ENCODE measurements at regions not wholly inside any gene's neighbourhood (a gene's known extent, or its start where the extent isn't known, plus 50 kb on each side); places are given as distances from the start of the nearest gene placed in this dataset.
"Not testable (repeated sequence)": the region's sequence is repeated elsewhere in the genome, so short reads cannot be mapped to it uniquely, and the experiment has no call there.

DNA sequence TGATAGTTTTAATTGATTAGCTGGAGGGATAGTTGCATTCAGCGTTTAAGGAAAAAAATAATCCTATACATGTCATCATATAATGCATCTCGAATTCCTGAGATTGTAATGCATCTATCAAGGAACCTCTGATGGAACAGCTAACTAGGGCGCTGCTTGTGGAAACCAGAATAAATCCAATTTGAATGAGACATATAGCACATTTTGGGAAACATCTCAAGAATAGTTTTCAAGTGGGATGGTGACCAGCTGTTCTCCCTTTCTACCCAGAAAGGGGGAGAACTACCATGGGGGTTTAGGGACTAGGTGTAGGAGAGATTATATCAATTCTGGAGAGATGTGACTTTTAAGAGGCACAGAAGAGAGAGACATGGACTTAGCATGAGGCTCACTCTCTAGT, 319.3 kb upstream of the BRINP1 start:
- Mint-ChIP-seq H3K4me3 (ENCODE audit: unreplicated experiment) (no peak overlapping the region), H3K27ac (ENCODE audit: unreplicated experiment) (no peak overlapping the region), H3K27me3 (ENCODE audit: insufficient read depth, unreplicated experiment) (peaks cover 10% of the 10 kb centered on the region), H3K9me3 (ENCODE audit: unreplicated experiment) (no peaks in the 10 kb centered on the region), H3K36me3 (ENCODE audit: insufficient read depth, unreplicated experiment) (no peaks in the 10 kb centered on the region), H3K4me1 (ENCODE audit: low read depth, unreplicated experiment) (no peaks in the 10 kb centered on the region)
- no peaks in the 10 kb centered on the region for H3K4me1 ChIP-seq
- no peaks in the 10 kb centered on the region for H3K27me3 ChIP-seq (replicated peaks; ENCODE audit: control insufficient read depth, insufficient read depth, low read length)
- intact Hi-C loops (cut with micrococcal nuclease; ENCODE audit: unreplicated experiment): no loop called here
- POLR2A ChIA-PET: no interaction called here
- DNase-seq: no peak
- H3K4me3 ChIP-seq (ENCODE audit: low read depth, low read length): no peak overlapping the region
- CTCF ChIA-PET: no interaction called here
- no peaks in the 10 kb centered on the region for H3K9me3 ChIP-seq
- H3K36me3 ChIP-seq (ENCODE audit: control insufficient read depth, insufficient read depth, low read length): no peaks in the 10 kb centered on the region
- no TSS peak for BruUV-seq (replicated peaks)
- TF ChIP-seq, protein P1, sequence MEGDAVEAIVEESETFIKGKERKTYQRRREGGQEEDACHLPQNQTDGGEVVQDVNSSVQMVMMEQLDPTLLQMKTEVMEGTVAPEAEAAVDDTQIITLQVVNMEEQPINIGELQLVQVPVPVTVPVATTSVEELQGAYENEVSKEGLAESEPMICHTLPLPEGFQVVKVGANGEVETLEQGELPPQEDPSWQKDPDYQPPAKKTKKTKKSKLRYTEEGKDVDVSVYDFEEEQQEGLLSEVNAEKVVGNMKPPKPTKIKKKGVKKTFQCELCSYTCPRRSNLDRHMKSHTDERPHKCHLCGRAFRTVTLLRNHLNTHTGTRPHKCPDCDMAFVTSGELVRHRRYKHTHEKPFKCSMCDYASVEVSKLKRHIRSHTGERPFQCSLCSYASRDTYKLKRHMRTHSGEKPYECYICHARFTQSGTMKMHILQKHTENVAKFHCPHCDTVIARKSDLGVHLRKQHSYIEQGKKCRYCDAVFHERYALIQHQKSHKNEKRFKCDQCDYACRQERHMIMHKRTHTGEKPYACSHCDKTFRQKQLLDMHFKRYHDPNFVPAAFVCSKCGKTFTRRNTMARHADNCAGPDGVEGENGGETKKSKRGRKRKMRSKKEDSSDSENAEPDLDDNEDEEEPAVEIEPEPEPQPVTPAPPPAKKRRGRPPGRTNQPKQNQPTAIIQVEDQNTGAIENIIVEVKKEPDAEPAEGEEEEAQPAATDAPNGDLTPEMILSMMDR (IDR thresholded peaks at IDR 0.05; ENCODE audit: insufficient read depth in 1 of 2, low read depth in 1 of 2, low read length in 1 of 2, severe bottlenecking in 1 of 2, unreplicated experiment in 1 of 2): no peak

DNA sequence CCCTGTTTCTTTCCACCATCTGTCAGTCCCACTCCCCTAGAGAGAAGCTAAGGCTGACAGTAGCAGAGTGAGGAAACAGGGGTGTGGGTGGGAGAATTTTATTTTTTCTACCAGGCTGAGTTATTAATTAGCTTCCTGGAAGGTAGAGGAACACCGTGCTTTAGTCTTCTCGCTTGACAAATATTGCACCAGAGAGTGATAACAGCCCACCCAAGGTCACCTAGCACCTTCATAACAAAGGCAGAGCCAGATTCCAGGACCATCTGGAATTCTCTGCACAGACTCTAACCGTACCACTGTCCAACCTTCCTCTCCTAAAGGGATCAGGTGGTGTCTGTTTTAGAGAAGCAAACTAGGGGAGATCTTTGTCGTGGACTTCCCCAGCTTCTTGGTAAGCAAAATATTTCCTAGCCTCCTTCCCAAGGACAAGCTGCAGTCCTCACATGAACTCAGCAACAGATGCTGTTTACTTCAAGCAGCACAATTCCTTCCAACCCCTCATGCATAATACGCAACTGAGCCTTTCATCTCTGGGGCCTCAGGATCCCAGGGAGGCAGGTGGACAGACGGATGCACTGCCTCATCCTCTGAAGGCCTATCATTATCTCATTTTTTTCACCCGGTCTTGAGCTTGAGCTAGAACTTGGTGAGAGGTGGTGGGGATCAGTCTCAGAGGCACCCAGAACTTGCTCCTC, 308.7 kb upstream of the BRINP1 start:
- H3K27me3 ChIP-seq (replicated peaks; ENCODE audit: control insufficient read depth, insufficient read depth, low read length): no peaks in the 10 kb centered on the region
- H3K9me3 ChIP-seq: no peaks in the 10 kb centered on the region
- no peak for DNase-seq
- intact Hi-C loops (cut with micrococcal nuclease; ENCODE audit: unreplicated experiment): no loop called here
- no peak overlapping the region for H3K4me3 Mint-ChIP-seq (ENCODE audit: unreplicated experiment)
- no peaks in the 10 kb centered on the region for H3K4me1 Mint-ChIP-seq (ENCODE audit: low read depth, unreplicated experiment)
- ChIA-PET POLR2A (no interaction called here), CTCF (no interaction called here)
- no peak overlapping the region for H3K4me3 ChIP-seq (ENCODE audit: low read depth, low read length)
- no peaks in the 10 kb centered on the region for H3K9me3 Mint-ChIP-seq (ENCODE audit: unreplicated experiment)
- H3K36me3 ChIP-seq (ENCODE audit: control insufficient read depth, insufficient read depth, low read length): no peaks in the 10 kb centered on the region
- no peak overlapping the region for H3K27ac Mint-ChIP-seq (ENCODE audit: unreplicated experiment)
- TF ChIP-seq, protein P1 (IDR thresholded peaks at IDR 0.05; ENCODE audit: insufficient read depth in 1 of 2, low read depth in 1 of 2, low read length in 1 of 2, severe bottlenecking in 1 of 2, unreplicated experiment in 1 of 2): no peak
- no TSS peak for BruUV-seq (replicated peaks)
- no peaks in the 10 kb centered on the region for H3K36me3 Mint-ChIP-seq (ENCODE audit: insufficient read depth, unreplicated experiment)
- no peaks in the 10 kb centered on the region for H3K27me3 Mint-ChIP-seq (ENCODE audit: insufficient read depth, unreplicated experiment)
- H3K4me1 ChIP-seq: no peaks in the 10 kb centered on the region

DNA sequence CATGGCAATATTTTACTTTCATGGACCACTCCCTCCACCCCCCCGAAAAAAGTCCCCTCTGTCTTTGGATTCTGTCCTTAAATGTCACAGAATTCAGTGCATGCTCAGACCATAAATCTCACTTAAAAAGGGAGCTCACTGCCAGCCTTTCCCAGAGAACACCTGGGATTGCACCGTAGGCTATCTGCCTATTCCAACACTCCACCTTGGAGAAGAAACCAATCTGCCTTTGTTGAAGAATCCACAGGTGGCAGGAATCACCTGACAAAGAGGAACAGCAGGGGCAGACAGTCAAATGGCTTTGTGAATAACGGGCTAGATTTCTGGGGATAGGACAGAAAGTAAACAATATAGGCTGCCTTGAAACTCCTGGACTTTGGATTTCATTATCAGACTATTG, 306.7 kb upstream of the BRINP1 start:
- Mint-ChIP-seq H3K27ac (ENCODE audit: unreplicated experiment) (no peak overlapping the region), H3K36me3 (ENCODE audit: insufficient read depth, unreplicated experiment) (no peaks in the 10 kb centered on the region), H3K9me3 (ENCODE audit: unreplicated experiment) (no peaks in the 10 kb centered on the region), H3K27me3 (ENCODE audit: insufficient read depth, unreplicated experiment) (no peaks in the 10 kb centered on the region), H3K4me3 (ENCODE audit: unreplicated experiment) (no peak overlapping the region), H3K4me1 (ENCODE audit: low read depth, unreplicated experiment) (no peaks in the 10 kb centered on the region)
- BruUV-seq (replicated peaks): no TSS peak
- no peak overlapping the region for H3K4me3 ChIP-seq (ENCODE audit: low read depth, low read length)
- H3K27me3 ChIP-seq (replicated peaks; ENCODE audit: control insufficient read depth, insufficient read depth, low read length): no peaks in the 10 kb centered on the region
- intact Hi-C loops (cut with micrococcal nuclease; ENCODE audit: unreplicated experiment): no loop called here
- TF ChIP-seq, protein P1 (IDR thresholded peaks at IDR 0.05; ENCODE audit: insufficient read depth in 1 of 2, low read depth in 1 of 2, low read length in 1 of 2, severe bottlenecking in 1 of 2, unreplicated experiment in 1 of 2): no peak
- no peaks in the 10 kb centered on the region for H3K9me3 ChIP-seq
- POLR2A ChIA-PET: no interaction called here
- no peak for DNase-seq
- no peaks in the 10 kb centered on the region for H3K36me3 ChIP-seq (ENCODE audit: control insufficient read depth, insufficient read depth, low read length)
- H3K4me1 ChIP-seq: no peaks in the 10 kb centered on the region
- CTCF ChIA-PET: no interaction called here

DNA sequence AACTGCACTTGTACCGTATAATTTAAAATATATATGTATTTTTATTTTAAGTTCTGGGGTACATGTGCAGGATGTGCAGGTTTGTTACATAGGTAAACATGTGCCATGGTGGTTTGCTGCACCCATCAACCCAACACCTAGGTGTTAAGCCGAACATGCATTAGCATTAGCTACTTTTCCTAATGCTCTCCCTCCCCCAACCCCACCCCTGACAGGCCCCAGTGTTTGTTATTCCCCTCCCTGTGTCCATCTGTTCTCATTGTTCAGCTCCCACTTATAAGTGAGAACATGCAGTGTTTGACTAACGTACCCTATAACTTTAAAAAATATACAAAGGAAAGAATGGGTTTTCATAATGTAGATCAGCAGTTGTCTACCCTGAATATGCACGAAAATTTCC, 303.5 kb upstream of the BRINP1 start:
- BruUV-seq (replicated peaks); H3K36me3 ChIP-seq (ENCODE audit: control insufficient read depth, insufficient read depth, low read length); DNase-seq; H3K4me1 Mint-ChIP-seq (ENCODE audit: low read depth, unreplicated experiment); H3K27ac Mint-ChIP-seq (ENCODE audit: unreplicated experiment); H3K4me1 ChIP-seq; POLR2A ChIA-PET; H3K27me3 Mint-ChIP-seq (ENCODE audit: insufficient read depth, unreplicated experiment); H3K36me3 Mint-ChIP-seq (ENCODE audit: insufficient read depth, unreplicated experiment); H3K9me3 Mint-ChIP-seq (ENCODE audit: unreplicated experiment); H3K4me3 ChIP-seq (ENCODE audit: low read depth, low read length); CTCF ChIA-PET; intact Hi-C loops (cut with micrococcal nuclease; ENCODE audit: unreplicated experiment); H3K27me3 ChIP-seq (replicated peaks; ENCODE audit: control insufficient read depth, insufficient read depth, low read length); H3K4me3 Mint-ChIP-seq (ENCODE audit: unreplicated experiment); H3K9me3 ChIP-seq: not testable (repeated sequence)
